Epidermal melanocyte (primary cell): ENCODE measurements at regions not wholly inside any gene's neighbourhood (a gene's known extent, or its start where the extent isn't known, plus 50 kb on each side); places are given as distances from the start of the nearest gene placed in this dataset.

ENCODE experiments used
- DNase-seq: peaks from one replicate; pipeline ENCODE4 v3.0.0; 2011; ENCODE audit warnings: low spot score; ENCODE audit not compliant: insufficient read length

DNA sequence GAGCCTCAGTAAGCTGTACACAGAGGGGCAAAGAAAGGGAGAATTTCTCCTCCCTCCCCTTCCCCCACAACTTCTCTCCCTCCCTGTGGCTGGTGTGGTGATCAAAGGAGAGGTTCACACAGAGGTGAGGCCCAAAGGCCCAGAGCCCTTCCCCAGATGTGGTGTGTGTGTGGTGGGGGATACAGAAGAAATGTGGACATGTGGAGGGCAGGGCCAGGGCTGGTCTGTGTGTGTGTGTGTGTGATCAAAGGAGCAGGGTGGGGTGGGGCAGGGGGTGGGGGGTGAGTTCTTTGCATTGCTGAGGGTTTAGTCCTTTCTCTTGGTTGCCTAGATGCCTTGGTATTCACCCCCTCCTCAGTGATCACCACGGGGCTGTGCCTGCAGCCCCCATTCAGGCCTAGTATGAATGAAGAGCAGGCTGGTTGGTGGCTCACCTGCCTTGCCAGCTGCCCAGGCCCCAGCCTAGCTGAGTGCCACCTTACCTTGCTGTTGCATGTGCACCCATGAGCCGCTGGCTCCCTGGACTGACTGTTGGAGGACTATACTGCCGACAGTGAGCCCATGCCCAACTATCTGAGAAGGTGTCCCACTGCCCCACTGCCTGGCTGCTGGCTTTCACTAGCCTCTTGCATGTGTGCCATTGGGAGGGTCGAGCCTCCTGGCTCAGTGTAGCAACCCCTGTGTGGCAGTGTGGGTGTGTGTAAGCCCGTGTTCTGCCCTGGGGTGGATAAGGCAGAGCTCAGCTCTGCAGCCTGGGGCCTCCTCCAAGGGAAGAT, 101.9 kb downstream of the EFNB1 start:
- DNase-seq, result no peak

GRCh38 chrX:68929332-68930150, 100.7 kb downstream of the EFNB1 start:
- no peak for DNase-seq

DNA sequence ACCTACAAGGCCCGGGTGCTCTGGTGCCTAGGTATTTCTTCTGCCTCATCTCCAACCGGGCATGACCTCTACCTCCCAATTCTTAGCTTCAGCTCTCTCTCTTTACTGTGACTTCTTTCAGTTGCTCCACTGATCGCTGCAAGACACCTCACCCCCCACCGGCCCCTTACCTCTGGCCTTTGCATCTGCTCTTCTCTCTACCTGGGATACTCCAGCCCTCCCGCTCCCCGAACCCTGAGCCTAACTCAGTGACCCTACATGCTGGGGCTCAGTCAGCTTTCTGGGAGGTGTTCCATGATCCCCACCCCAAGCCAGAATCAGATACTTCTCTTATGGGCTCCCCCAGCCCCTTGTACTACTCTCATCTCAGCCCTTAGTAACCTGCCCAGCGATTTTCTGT, 99.6 kb downstream of the EFNB1 start:
- no peak for DNase-seq

GRCh38 chrX:68927178-68927577, 98.4 kb downstream of the EFNB1 start:
- no peak for DNase-seq

DNA sequence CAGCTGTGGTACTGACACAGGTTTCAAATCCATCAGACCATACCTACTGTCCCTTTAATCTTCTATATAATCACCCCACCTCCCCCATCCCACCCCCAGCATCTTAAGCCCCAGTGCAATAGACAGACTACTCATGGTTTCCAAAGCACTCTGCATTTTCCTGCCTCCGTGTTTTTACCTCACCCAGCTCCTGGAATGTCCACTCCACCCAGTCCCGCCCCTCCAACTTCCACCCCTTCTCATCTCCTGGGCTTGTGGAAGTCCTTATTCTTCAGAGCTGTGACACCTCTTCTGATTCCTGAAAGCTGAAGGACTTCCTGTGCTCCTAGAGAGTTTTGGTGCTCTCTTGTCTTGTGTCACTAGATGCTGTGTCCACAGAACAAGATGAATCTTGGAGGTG, 94.3 kb downstream of the EFNB1 start:
- DNase-seq, result no peak

DNA sequence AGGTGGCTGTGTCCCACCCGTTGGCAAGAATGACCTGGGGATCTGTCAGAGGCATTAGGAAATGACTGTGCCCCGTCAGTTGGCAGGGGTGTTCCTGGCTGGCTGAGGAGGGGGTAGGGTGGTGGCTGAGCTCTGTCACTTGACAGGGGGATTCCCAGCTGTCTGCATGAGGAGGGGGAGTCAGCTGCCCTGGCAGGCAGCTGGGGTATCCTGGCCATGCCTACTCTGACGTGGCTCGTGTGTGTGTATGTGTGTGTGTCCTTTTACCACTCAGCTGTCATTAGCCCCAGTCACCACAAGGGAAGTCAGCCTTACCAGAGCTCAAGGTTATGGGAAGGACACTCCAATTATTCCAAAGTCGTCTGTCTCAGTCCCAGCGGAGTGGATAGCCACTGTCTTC, 93.2 kb downstream of the EFNB1 start:
- DNase-seq, result no peak

DNA sequence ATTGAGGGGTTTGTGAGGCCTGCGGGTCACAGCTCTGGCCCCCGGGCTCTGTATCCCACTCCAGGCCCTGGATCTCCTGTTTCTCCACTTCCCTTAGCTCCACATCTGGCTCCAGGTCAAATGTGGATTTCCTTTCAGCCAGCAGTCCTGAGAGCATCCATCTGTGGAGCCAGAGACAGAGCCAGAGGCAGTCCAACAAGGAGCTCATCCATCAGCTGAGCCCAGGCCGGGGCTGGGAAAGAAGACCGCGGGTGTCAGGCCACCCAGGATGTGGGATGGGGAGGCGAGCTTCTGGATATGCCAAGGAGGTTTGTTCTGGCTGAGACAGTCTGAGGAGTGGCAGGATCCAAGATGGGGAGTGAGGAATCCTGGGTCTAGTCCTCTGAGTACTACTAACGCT, 91.7 kb downstream of the EFNB1 start:
- no peak for DNase-seq

GRCh38 chrX:68919707-68920106, 90.9 kb downstream of the EFNB1 start:
- DNase-seq, result no peak

DNA sequence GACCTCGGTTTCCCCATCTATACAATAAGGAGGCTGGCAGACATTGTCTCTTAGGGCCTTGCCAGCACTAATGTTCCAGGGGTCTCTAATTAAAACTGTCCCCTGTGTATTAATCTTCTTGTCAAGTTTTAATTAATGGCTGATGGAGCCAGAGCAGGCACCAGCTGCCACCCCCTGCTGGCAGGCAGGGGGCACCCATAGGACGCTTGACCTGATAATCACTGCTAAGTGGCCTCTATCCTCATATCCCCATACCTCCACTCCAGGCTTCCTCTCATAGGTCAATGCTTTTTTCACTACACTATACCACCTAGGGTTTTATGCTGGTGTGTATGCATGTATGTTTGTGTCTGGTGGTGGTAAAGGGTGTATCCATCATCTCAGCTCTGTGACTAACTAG, 89.4 kb downstream of the EFNB1 start:
- no peak for DNase-seq

DNA sequence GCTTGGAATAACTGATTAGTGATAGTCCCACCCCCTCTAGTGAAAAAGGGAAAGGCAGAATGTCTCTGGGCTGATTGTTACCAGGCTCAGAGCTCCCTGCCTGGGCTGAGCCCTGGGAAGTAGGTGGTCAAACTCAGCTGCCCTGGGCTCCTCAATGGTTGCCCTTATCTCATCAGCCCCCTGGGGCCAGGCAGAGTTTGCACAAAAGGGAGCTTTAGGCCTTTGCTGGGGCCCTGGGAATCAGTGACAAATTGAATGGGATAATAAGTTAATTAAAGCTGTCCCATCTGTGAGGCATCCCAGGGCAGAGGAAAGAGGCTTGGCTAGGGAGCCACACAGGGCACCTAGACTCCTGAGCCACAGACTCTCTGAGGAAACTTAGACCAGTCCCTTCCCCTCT, 89.0 kb downstream of the EFNB1 start:
- DNase-seq, result no peak

GRCh38 chrX:68916891-68917290, 88.1 kb downstream of the EFNB1 start:
- no peak for DNase-seq

GRCh38 chrX:68915778-68916177, 87.0 kb downstream of the EFNB1 start:
- DNase-seq, result no peak

- no peak for DNase-seq
Measured at GRCh38 chrX:68914479-68914946, 85.7 kb downstream of the EFNB1 start.

DNA sequence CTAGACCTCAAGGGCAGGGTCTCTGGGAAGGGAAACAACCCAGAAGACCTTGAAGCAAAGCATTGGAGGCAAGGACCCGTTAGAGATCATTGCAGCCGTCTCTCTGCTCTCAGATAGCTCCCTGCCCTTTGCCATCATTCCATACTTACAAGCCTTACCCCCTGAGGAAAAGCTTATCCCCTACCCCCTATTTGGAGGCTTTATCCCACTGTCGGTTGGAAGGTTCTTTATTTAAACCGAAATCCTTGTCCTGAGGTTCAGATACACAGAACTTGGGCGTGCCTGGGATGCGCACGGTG, 84.4 kb downstream of the EFNB1 start:
- no peak for DNase-seq

DNA sequence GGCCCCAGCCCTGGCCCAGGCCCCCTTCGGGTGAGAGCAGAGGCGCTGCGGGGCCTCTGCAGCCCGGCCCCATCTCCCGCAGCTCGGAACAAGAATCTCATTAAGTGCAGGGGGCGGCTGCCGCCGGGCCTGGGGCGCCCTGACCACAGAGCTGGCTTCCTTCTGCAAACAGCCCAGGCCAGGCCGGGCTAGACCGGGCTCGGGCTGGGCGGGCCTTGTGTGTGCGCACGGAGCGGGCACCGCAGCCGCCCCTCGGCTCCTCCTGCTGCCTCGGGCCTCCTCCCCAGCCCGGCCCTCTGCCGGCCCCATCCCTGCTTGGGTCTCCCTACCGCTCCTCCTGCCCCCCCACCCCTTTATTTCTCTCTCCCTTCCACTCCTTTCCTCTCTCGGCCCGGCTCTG, 83.3 kb downstream of the EFNB1 start:
- DNase-seq, result no peak

DNA sequence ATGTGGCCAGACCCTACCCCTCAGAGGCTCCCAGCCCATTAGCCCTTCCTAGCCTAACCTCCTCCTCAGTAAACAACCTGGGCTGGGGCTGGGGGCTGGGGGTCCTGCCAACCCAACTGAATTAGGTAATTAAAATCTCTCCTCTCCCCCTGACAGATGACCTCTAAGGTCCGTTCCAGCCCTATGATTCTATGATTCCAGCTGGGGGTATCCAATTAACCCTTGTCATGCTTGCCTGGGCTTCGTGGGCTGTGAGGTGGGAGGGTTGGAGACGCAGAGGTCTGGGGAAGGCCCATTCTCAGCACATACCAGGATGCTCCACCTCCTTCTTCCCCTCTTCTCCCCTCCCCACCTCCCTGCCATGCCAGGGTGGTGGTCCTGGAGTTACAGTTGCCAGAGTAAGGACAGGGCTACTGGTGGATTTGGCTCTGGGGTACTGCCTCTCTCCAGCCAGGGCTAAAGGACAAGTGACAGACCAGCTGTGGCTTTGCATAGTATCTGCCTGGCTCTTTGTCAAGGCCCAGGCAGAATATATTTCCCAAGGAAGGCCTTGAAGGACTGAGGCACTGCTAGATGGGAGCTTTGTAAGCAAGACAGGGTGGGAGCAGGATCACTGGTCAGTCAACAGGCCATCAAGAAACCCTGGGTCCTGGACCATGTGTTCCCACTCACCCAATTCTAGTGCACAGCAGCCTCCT, 82.1 kb downstream of the EFNB1 start:
- no peak for DNase-seq

- DNase-seq, result no peak
Measured at GRCh38 chrX:68909945-68910344, 81.1 kb downstream of the EFNB1 start.

GRCh38 chrX:68908071-68908470, 79.2 kb downstream of the EFNB1 start:
- no peak for DNase-seq

DNA sequence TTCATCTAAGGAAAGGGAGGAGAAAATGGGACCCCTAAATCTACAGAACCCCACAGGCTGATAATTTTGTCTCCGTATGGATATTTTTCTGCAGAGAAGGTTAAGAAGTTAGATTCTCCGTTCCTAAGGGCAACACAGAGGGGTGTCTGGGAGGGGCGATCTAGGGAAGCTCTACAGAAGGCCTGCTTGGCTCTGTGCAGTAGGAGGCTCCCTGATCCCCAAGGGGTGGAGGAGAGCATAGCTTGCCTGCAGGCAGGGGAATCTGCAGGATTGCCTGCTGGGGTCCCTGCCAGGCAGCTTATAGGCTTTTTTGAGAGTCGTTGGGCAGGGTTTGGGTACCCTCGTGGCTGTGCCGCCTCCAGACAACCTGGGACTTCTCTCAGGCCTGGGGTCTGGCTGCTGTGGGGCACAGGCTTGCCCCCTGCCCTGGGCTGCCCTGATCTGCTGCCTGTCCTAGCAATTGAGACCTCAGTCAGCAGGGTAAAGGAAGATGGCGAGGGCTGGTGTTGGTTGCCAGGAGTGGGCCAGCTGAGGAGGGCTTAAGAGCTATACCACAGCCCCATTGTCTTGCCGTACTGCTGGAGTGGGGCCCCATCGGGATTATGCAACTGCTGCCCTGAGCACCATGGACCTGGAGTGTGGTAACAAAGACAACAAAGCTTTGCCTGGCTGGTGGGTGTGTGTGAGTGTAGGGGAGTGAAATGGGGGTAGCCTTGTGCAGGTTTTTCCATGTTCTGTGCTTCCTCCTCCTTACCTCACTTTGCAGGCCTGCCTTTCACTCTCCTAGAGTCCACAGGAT, 74.1 kb downstream of the EFNB1 start:
- DNase-seq, result no peak

DNA sequence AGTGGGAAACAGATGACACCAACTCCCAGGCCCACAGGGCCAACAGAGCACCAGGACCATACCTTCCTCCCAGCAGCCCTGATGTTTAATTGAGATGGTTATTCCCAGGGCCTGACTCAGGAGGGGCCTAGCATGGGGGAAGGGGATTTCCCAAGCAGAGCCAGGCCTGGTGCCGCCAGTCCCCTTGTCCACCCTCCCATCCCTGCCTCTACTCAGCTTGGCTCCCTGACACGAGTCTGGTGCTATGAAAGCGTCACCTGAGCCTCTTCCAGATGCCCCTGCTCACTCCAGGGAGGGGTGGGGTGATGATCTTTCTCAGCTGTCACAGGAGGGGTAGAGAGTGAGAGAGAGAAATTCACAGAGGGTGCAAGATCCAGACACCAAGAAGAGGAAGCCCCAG, 72.7 kb downstream of the EFNB1 start:
- DNase-seq, result no peak

GRCh38 chrX:68898598-68898997, 69.8 kb downstream of the EFNB1 start:
- no peak for DNase-seq
